Endothelial cell of umbilical vein (primary cell): ENCODE measurements at regions not wholly inside any gene's neighbourhood (a gene's known extent, or its start where the extent isn't known, plus 50 kb on each side); places are given as distances from the start of the nearest gene placed in this dataset.

Experiments
- BruUV-seq: library from RNA; stranded (reverse); fragments of 400-500 nt; replicated peaks from 2 replicates; lab custom pipeline; 2021; lab: Mats Ljungman, UMichigan
- CTCF ChIA-PET: fragments of 300-600, 350-600 bp; sonication (Branson Sonifier 250); formaldehyde crosslinking; loops from one replicate; lab custom pipeline; 2021; ENCODE audit warnings: antibody characterized with exemption, inconsistent platforms; lab: Charles Lee
- POLR2A ChIA-PET: fragments of 300-600, 350-600 bp; sonication (Branson Sonifier 250); formaldehyde crosslinking; loops from one replicate; lab custom pipeline; 2021; ENCODE audit warnings: antibody characterized with exemption, inconsistent platforms; lab: Charles Lee
- DNase-seq: peaks from one replicate; pipeline ENCODE4 v3.0.0-alpha.2; 2011; ENCODE audit warnings: low read depth, low spot score
- FAIRE-seq: peaks from 2 replicates; lab custom pipeline; 2011; peaks lifted over from hg19 to GRCh38; lab: Jason Lieb, UNC
- H2AFZ ChIP-seq: 2 replicates; pipeline ENCODE4 v1.6.0; 2012; ENCODE audit warnings: low read depth, low read length, control low read depth, inconsistent platforms
- H3K27ac ChIP-seq: 2 replicates; pipeline ENCODE4 v1.5.1; 2011; ENCODE audit warnings: low read depth, mild to moderate bottlenecking, control low read depth, low read length, moderate library complexity; ENCODE audit not compliant: insufficient read depth
- H3K27me3 ChIP-seq, 2 experiments: 2 replicates each; pipeline versions ENCODE4 v1.6.0 to v1.6.1; 2011; ENCODE audit warnings: low read length in 2 of 2, mixed read lengths in 1 of 2; ENCODE audit not compliant: control insufficient read depth in 2 of 2, insufficient read depth in 2 of 2
- H3K36me3 ChIP-seq, 2 experiments: 2 replicates in 1 of 2; 3 replicates in 1 of 2; pipeline ENCODE4 v1.5.1; 2011; ENCODE audit warnings: low read length in 2 of 2, mild to moderate bottlenecking in 1 of 2, moderate library complexity in 1 of 2; ENCODE audit not compliant: control insufficient read depth in 2 of 2, insufficient read depth in 2 of 2; ENCODE audit errors: extremely low read depth in 1 of 2
- H3K4me1 ChIP-seq: 3 replicates; pipeline ENCODE4 v1.5.1; 2011; ENCODE audit warnings: mild to moderate bottlenecking, low read length; ENCODE audit not compliant: control insufficient read depth, insufficient read depth; ENCODE audit errors: extremely low read depth
- H3K4me2 ChIP-seq: 2 replicates; pipeline ENCODE4 v1.6.1; 2011; ENCODE audit warnings: low read length, control low read depth, mixed read lengths; ENCODE audit not compliant: insufficient read depth
- H3K4me3 ChIP-seq, 3 experiments: fragments of 200-600 bp in 1 of 3; sonication (generic), shearing (Covaris generic) in 1 of 3; replicated peaks in 1 of 3; 2 replicates each; pipeline ENCODE4 v1.5.1; 2011 to 2016; ENCODE audit warnings: control low read depth in 3 of 3, low read length in 3 of 3, mild to moderate bottlenecking in 2 of 3, inconsistent platforms in 1 of 3, low read depth in 1 of 3, moderate library complexity in 1 of 3; ENCODE audit not compliant: insufficient read depth in 1 of 3
- H3K79me2 ChIP-seq: 2 replicates; pipeline ENCODE4 v1.6.0; 2012; ENCODE audit warnings: low read length, inconsistent platforms; ENCODE audit not compliant: control insufficient read depth, insufficient read depth
- H3K9ac ChIP-seq: replicated peaks from 2 replicates; pipeline ENCODE3; 2011; ENCODE audit warnings: low read length, control low read depth; ENCODE audit not compliant: insufficient read depth; ENCODE audit errors: extremely low read depth
- H3K9me1 ChIP-seq: replicated peaks from 3 replicates; pipeline ENCODE4 v1.6.0; 2011; ENCODE audit warnings: mild to moderate bottlenecking, low read length; ENCODE audit not compliant: control insufficient read depth, insufficient read depth; ENCODE audit errors: extremely low read depth
- H3K9me3 ChIP-seq: replicated peaks from 2 replicates; pipeline ENCODE4 v1.5.1; 2012; ENCODE audit warnings: low read length, inconsistent platforms; ENCODE audit not compliant: control insufficient read depth, insufficient read depth
- H4K20me1 ChIP-seq: replicated peaks from 2 replicates; pipeline ENCODE3; 2011; ENCODE audit warnings: mild to moderate bottlenecking, low read length; ENCODE audit not compliant: control insufficient read depth, insufficient read depth; ENCODE audit errors: extremely low read depth
- EZH2 ChIP-seq: IDR thresholded peaks from 2 replicates; pipeline ENCODE4 v1.6.1; 2012; ENCODE audit warnings: borderline replicate concordance, low read depth, mild to moderate bottlenecking, moderate library complexity, low read length, inconsistent platforms; ENCODE audit not compliant: severe bottlenecking
- FOS ChIP-seq: IDR thresholded peaks from 2 replicates; pipeline ENCODE4 v1.6.1; 2011; ENCODE audit warnings: mild to moderate bottlenecking, low read length, moderate library complexity, borderline replicate concordance; ENCODE audit not compliant: insufficient read depth
- GATA2 ChIP-seq: IDR thresholded peaks from 2 replicates; pipeline ENCODE4 v1.7.0; 2011; ENCODE audit warnings: low read depth, mild to moderate bottlenecking, moderate library complexity, mixed read lengths, low read length; ENCODE audit not compliant: insufficient read length, insufficient read depth
- JUN ChIP-seq: IDR thresholded peaks from 2 replicates; pipeline ENCODE4 v1.6.1; 2011; ENCODE audit warnings: borderline replicate concordance, low read depth; ENCODE audit not compliant: insufficient read length, insufficient read depth
- MYC ChIP-seq: IDR thresholded peaks from one replicate; pipeline ENCODE4 v1.6.1; 2011; ENCODE audit warnings: mild to moderate bottlenecking, low read depth, low read length
- POLR2A ChIP-seq: IDR thresholded peaks from 2 replicates; pipeline ENCODE4 v1.6.1; 2012; ENCODE audit warnings: low read depth, mild to moderate bottlenecking, control low read depth, low read length
- POLR2AphosphoS5 ChIP-seq: IDR thresholded peaks from 2 replicates; pipeline ENCODE4 v1.6.1; 2012; ENCODE audit warnings: low read depth, mild to moderate bottlenecking, control low read depth, low read length, moderate library complexity; ENCODE audit not compliant: insufficient read depth
- dilution Hi-C: fragments of 300-500 bp; cut with MboI; formaldehyde crosslinking; loops from one replicate; pipeline ENCODE4 v1.15.0; 2019; ENCODE audit warnings: low sequenced_read_pairs; ENCODE audit not compliant: extremely low pct_ligation_motif_present
- intact Hi-C: fragments of 100-400 bp; cut with micrococcal nuclease; formaldehyde crosslinking; loops from one replicate; pipeline ENCODE4 v1.10.0; 2022
- TF ChIP-seq, protein P1 (sequence below), 2 donors: IDR thresholded peaks; 1 replicate in 1 of 2; 2 replicates in 1 of 2; pipeline ENCODE4 v1.5.1; 2011; ENCODE audit warnings: low read length in 2 of 2, mild to moderate bottlenecking in 2 of 2, moderate library complexity in 2 of 2, control low read depth in 1 of 2, inconsistent platforms in 1 of 2, low read depth in 1 of 2; ENCODE audit not compliant: insufficient read depth in 1 of 2; ENCODE audit errors: extremely low read depth in 1 of 2
- TF ChIP-seq, protein P2 (sequence below): IDR thresholded peaks from 2 replicates; pipeline ENCODE4 v1.6.1; 2011; ENCODE audit not compliant: insufficient read depth, insufficient read length

DNA sequence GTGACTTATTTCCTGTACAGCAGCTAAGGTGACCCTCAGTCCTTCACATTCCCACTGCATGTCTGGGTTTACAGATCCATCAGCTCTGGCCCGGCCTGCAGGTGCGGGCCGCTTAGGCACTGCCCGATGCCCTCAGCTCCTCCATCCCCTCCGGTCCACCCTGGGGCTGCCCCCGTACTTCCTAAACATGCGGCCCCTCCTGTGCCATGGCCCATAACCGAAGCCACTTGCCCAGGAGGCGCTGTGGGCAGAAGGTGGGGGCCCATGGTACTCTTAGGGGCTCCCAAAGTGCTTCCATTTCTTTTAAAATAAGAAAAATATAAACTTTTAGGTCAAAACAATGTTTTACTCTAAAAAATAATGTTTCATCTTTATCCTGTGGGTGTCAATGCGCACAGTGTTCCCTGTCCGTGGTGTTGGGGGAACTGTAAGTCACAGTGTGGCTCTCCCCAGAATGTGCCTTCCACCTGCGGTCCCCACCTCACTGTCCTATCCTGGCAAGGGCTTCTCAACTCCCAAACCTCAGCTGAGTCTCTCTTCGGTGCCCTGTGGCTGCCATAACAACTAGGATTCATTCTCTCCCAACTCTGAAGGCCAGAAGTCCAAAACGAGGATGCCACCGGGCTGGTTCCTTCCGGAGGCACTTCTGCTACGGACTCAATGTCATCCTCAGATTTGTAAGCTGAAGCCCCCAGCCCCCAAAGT is 132.7 kb upstream of the LPCAT1 start:
- Histone ChIP-seq H3K9ac (no peak overlapping the region), H2AFZ (no peak overlapping the region), H3K4me1 (no peaks in the 10 kb centered on the region), H4K20me1 (no peaks in the 10 kb centered on the region), H3K9me3 (no peaks in the 10 kb centered on the region), H3K4me3 (no peak overlapping the region), H3K79me2 (no peaks in the 10 kb centered on the region), H3K27me3 (peaks cover 4 to 12% of the 10 kb centered on the region in 2 experiments), H3K9me1 (no peaks in the 10 kb centered on the region), H3K4me2 (no peak overlapping the region), H3K27ac (no peak overlapping the region), H3K36me3 (no peaks in the 10 kb centered on the region)
- DNase-seq = no peak
- POLR2A ChIA-PET = no interaction called here
- dilution Hi-C loops (no loop called here), intact Hi-C loops (no loop called here)
- BruUV-seq = no TSS peak
- TF ChIP-seq POLR2A (no peak), MYC (no peak), GATA2 (no peak), POLR2AphosphoS5 (no peak)
- CTCF ChIA-PET = interaction anchor here (1.6 kb wide), 1 partner anchor 11 kb away, joined by 6 read pairs; no protein-coding TSS in a partner anchor
- no peak for FAIRE-seq

DNA sequence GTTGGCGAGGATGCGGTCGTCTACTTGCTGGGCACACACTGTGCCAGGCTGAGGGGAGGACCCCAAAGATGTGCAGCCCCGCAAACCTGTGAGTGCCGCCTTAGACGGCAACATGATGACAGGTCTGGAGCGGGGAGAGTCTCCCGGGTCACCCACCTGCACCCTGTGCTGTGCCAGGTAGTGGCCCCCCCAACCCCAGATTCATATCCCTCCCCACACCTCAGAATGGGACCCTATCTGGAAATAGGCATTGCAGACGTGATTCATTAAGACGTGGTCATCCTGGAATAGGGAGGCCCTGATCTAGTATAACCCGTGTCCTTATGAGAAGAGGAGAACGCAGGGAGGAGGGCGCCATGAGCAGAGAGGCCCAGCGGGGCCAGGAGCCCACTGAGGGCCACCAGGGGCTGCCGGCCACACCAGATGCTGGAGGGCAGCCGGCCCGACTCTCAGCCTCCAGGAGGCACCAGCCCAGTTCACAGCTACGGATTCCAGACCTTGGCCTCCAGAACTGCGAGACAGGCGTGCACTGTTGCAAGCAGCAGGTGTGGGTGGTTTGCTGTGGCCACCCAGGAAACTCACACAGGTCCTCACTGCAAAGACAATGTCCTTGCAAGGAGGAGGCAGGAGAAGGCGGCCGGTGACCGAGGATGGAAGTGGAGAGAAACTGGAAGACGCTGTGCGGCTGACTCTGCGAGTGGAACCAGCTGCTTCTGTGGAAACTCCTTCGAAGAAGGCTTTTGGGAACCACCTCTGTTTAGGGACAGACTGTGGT is 131.9 kb upstream of the LPCAT1 start:
- no peak overlapping the region for H3K9ac ChIP-seq
- H3K27ac ChIP-seq = no peak overlapping the region
- BruUV-seq = no TSS peak
- dilution Hi-C loops = no loop called here
- no peak overlapping the region for H2AFZ ChIP-seq
- H3K9me3 ChIP-seq = no peaks in the 10 kb centered on the region
- H4K20me1 ChIP-seq = no peaks in the 10 kb centered on the region
- no peak overlapping the region for H3K4me3 ChIP-seq
- DNase-seq (no peak), FAIRE-seq (no peak)
- H3K79me2 ChIP-seq = no peaks in the 10 kb centered on the region
- H3K4me2 ChIP-seq = no peak overlapping the region
- TF ChIP-seq GATA2 (no peak), FOS (no peak), MYC (no peak), POLR2AphosphoS5 (no peak), EZH2 (no peak), POLR2A (no peak), JUN (no peak)
- TF ChIP-seq, protein P1, sequence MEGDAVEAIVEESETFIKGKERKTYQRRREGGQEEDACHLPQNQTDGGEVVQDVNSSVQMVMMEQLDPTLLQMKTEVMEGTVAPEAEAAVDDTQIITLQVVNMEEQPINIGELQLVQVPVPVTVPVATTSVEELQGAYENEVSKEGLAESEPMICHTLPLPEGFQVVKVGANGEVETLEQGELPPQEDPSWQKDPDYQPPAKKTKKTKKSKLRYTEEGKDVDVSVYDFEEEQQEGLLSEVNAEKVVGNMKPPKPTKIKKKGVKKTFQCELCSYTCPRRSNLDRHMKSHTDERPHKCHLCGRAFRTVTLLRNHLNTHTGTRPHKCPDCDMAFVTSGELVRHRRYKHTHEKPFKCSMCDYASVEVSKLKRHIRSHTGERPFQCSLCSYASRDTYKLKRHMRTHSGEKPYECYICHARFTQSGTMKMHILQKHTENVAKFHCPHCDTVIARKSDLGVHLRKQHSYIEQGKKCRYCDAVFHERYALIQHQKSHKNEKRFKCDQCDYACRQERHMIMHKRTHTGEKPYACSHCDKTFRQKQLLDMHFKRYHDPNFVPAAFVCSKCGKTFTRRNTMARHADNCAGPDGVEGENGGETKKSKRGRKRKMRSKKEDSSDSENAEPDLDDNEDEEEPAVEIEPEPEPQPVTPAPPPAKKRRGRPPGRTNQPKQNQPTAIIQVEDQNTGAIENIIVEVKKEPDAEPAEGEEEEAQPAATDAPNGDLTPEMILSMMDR (IDR thresholded peaks at IDR 0.05; ENCODE audit: extremely low read depth in 1 of 2, insufficient read depth in 1 of 2, low read depth in 1 of 2, low read length in 2 of 2) = no peak
- TF ChIP-seq, protein P2, sequence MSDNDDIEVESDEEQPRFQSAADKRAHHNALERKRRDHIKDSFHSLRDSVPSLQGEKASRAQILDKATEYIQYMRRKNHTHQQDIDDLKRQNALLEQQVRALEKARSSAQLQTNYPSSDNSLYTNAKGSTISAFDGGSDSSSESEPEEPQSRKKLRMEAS = no peak
- H3K4me1 ChIP-seq = no peaks in the 10 kb centered on the region
- no peaks in the 10 kb centered on the region for H3K9me1 ChIP-seq
- POLR2A ChIA-PET = no interaction called here
- H3K36me3 ChIP-seq = no peaks in the 10 kb centered on the region
- H3K27me3 ChIP-seq = peaks cover 4 to 12% of the 10 kb centered on the region in 2 experiments
- intact Hi-C loops = no loop called here
- CTCF ChIA-PET = interaction anchor here (1.6 kb wide), 1 partner anchor 11 kb away, joined by 6 read pairs; no protein-coding TSS in a partner anchor
